ENCODE measurements at regions not wholly inside any gene's neighbourhood (a gene's known extent, or its start where the extent isn't known, plus 50 kb on each side); places are given as distances from the start of the nearest gene placed in this dataset.

GRCh38 chr7:156460858-156461627 lies 179.5 kb upstream of the RNF32 start:
- TF ChIP-seq, protein P1, sequence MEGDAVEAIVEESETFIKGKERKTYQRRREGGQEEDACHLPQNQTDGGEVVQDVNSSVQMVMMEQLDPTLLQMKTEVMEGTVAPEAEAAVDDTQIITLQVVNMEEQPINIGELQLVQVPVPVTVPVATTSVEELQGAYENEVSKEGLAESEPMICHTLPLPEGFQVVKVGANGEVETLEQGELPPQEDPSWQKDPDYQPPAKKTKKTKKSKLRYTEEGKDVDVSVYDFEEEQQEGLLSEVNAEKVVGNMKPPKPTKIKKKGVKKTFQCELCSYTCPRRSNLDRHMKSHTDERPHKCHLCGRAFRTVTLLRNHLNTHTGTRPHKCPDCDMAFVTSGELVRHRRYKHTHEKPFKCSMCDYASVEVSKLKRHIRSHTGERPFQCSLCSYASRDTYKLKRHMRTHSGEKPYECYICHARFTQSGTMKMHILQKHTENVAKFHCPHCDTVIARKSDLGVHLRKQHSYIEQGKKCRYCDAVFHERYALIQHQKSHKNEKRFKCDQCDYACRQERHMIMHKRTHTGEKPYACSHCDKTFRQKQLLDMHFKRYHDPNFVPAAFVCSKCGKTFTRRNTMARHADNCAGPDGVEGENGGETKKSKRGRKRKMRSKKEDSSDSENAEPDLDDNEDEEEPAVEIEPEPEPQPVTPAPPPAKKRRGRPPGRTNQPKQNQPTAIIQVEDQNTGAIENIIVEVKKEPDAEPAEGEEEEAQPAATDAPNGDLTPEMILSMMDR (IDR thresholded peaks at IDR 0.05): no peak
- H3K27ac ChIP-seq: no peak overlapping the region
- ATAC-seq (no peak), DNase-seq (no peak)
- H3K9me3 ChIP-seq: peaks cover 0 to 9% (median 0%) of the 10 kb centered on the region in 11 donors
- intact Hi-C loops (cut with DNase I): loop anchor here in 1 of 10 donors (10.0 kb wide), 1 partner anchor 876 kb away; no protein-coding TSS in a partner anchor
- H3K36me3 ChIP-seq: no peaks in the 10 kb centered on the region
- H3K4me1 ChIP-seq: no peaks in the 10 kb centered on the region
- whole genome bisulfite sequencing, 2 donors: 67 to 72% methylated on average over 12 of the region's 12 CpGs
- H3K27me3 ChIP-seq: peaks cover 0 to 44% (median 16%) of the 10 kb centered on the region in 7 donors
- H3K4me3 ChIP-seq: no peak overlapping the region

GRCh38 chr7:156459582-156459981 lies 181.0 kb upstream of the RNF32 start:
- 82 to 92% methylated on average over 13 of the region's 13 CpGs for WGBS, 2 donors
- H3K27ac ChIP-seq: no peak overlapping the region

DNA sequence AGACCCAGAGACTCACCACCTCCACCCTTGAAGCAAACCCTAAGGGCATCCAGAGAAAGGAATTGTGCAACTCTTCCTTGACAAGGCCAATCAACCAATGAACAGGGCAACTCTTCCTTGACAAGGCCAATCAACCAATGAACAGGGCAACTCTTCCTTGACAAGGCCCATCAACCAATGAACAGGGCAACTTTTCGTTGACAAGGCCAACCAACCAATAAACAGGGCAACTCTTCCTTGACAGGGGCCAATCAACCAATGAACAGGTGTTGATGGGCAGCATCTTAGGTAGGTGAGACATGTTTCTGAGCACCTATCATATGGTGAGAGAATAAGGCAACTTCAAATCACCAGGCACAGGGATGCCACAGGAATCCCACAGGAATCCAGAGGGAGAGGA lies 181.5 kb upstream of the RNF32 start:
- H3K4me3 ChIP-seq: no peak overlapping the region
- H3K36me3 ChIP-seq: no peaks in the 10 kb centered on the region
- intact Hi-C loops (cut with DNase I): no loop called here
- H3K9me3 ChIP-seq: peaks cover 0 to 1% (median 0%) of the 10 kb centered on the region in 11 donors
- H3K27ac ChIP-seq: no peak overlapping the region
- TF ChIP-seq, protein P1 (IDR thresholded peaks at IDR 0.05): no peak
- peaks cover 0 to 38% (median 17%) of the 10 kb centered on the region in 7 donors for H3K27me3 ChIP-seq
- 65 to 73% methylated on average over 1 of the region's 1 CpG for WGBS, 2 donors
- no peaks in the 10 kb centered on the region for H3K4me1 ChIP-seq
- no peak for DNase-seq
- no peak for ATAC-seq

More at GRCh38 chr7:156459582-156459981, 181.0 kb upstream of the RNF32 start:
- ATAC-seq: no peak
- Histone ChIP-seq H3K4me3 (no peak overlapping the region), H3K27me3 (peaks cover 0 to 43% (median 13%) of the 10 kb centered on the region in 7 donors), H3K9me3 (peaks cover 0 to 4% (median 0%) of the 10 kb centered on the region in 11 donors), H3K4me1 (no peaks in the 10 kb centered on the region), H3K36me3 (no peaks in the 10 kb centered on the region)
- no peak for DNase-seq
- intact Hi-C loops (cut with DNase I): no loop called here
- TF ChIP-seq, protein P1 (IDR thresholded peaks at IDR 0.05): no peak

GRCh38 chr7:156458011-156458410 lies 182.6 kb upstream of the RNF32 start:
- Histone ChIP-seq H3K36me3 (no peaks in the 10 kb centered on the region), H3K4me1 (no peaks in the 10 kb centered on the region), H3K27ac (no peak overlapping the region), H3K4me3 (no peak overlapping the region), H3K27me3 (peaks cover 0 to 30% (median 20%) of the 10 kb centered on the region in 7 donors), H3K9me3 (no peaks in the 10 kb centered on the region)
- intact Hi-C loops (cut with DNase I): no loop called here
- TF ChIP-seq, protein P1 (IDR thresholded peaks at IDR 0.05): no peak
- DNase-seq: no peak
- no peak for ATAC-seq
- WGBS, 2 donors: 81 to 84% methylated on average over 16 of the region's 16 CpGs

Data from heart right ventricle (tissue), 16 donors.